ENCODE measurements at regions not wholly inside any gene's neighbourhood (a gene's known extent, or its start where the extent isn't known, plus 50 kb on each side); places are given as distances from the start of the nearest gene placed in this dataset.

- TF ChIP-seq CTCF (IDR thresholded peaks at IDR 0.05; ENCODE audit: low read depth, low read length), result no peak
- no peak for TF ChIP-seq POLR2A (IDR thresholded peaks at IDR 0.05; ENCODE audit: extremely low read depth, insufficient read length)
Measured at GRCh38 chr15:70588613-70589012, 174.7 kb downstream of the UACA start.
